K562 (cell line): ENCODE measurements at regions not wholly inside any gene's neighbourhood (a gene's known extent, or its start where the extent isn't known, plus 50 kb on each side); places are given as distances from the start of the nearest gene placed in this dataset.

ENCODE experiments used
- CHD2 ChIP-seq: IDR thresholded peaks from 2 replicates; pipeline ENCODE4 v1.6.1; 2011; ENCODE audit warnings: low read depth, low read length
- EGR1 ChIP-seq: fragments of 450-650 bp; conservative IDR thresholded peaks from 2 replicates; pipeline ENCODE4 v1.6.1; 2017; ENCODE audit warnings: mild to moderate bottlenecking
- FOXA3 ChIP-seq, 2 experiments: fragments of 450-650 bp in 1 of 2; sonication (generic) in 1 of 2; formaldehyde crosslinking; IDR thresholded peaks in 1 of 2; conservative IDR thresholded peaks in 1 of 2; 2 replicates each; pipeline versions ENCODE4 v1.4.0 to v1.8.0; 2020 to 2022; ENCODE audit warnings: mild to moderate bottlenecking in 2 of 2, missing genetic modification reagents in 1 of 2
- KLF6 ChIP-seq: fragments of 250-450 bp; sonication (Bioruptor Pico); IDR thresholded peaks from 2 replicates; pipeline ENCODE4 v1.4.0; 2020; ENCODE audit warnings: mild to moderate bottlenecking, moderate library complexity, borderline replicate concordance
- LEF1 ChIP-seq: fragments of 450-650 bp; IDR thresholded peaks from 2 replicates; pipeline ENCODE4 v1.6.1; 2016; ENCODE audit warnings: mild to moderate bottlenecking
- TBP ChIP-seq: optimal IDR thresholded peaks from 2 replicates; pipeline ENCODE3; 2011; ENCODE audit warnings: low read depth, low read length, improper control_type of control experiment
- ZNF121 ChIP-seq: sonication (generic); formaldehyde crosslinking; conservative IDR thresholded peaks from 2 replicates; pipeline ENCODE4 v1.8.0; 2022; ENCODE audit warnings: missing genetic modification reagents
- ZNF263 ChIP-seq: sonication (generic); formaldehyde crosslinking; IDR thresholded peaks from 2 replicates; pipeline ENCODE4 v1.8.0; 2022; ENCODE audit warnings: mild to moderate bottlenecking, missing genetic modification reagents, borderline replicate concordance

GRCh38 chr22:49676783-49677494 is 150.7 kb downstream of the BRD1 start:
- TF ChIP-seq ZNF121 (CRISPR knock-in tag) (no peak), CHD2 (no peak), KLF6 (CRISPR knock-in tag) (no peak), TBP (no peak), FOXA3 (CRISPR knock-in tag; conservative IDR thresholded peaks at IDR 0.05 in 1 of 2, IDR thresholded peaks at IDR 0.05 in 1 of 2) (no peak), EGR1 (no peak), LEF1 (no peak), ZNF263 (CRISPR knock-in tag) (no peak)
